ENCODE measurements at regions not wholly inside any gene's neighbourhood (a gene's known extent, or its start where the extent isn't known, plus 50 kb on each side); places are given as distances from the start of the nearest gene placed in this dataset.
A peak's percentile ranks its signal among the peaks of the same experiment; 100 is the strongest.
"Not testable (repeated sequence)": the region's sequence is repeated elsewhere in the genome, so short reads cannot be mapped to it uniquely, and the experiment has no call there.

DNA sequence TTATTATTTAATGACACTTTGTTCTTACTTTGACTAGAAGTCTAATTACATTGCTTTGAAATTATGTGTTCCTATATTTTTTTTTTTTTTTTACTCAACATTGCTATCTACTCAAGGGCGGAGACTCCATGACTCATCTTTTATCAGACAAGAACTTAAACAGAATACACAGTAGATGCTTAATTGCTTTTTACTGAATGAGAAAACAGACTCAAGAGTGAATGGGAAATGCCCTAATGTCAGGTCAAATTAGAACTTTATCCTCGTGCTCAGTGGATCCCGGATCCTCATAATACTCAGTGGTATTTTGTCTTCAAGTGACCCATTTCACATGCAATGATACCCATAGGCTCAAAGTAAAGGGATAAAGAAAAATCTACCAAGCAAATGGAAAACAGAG, 954.5 kb upstream of the IGFBP7 start:
- no peak for DNase-seq (ENCODE audit: low read depth in 2 of 2)

DNA sequence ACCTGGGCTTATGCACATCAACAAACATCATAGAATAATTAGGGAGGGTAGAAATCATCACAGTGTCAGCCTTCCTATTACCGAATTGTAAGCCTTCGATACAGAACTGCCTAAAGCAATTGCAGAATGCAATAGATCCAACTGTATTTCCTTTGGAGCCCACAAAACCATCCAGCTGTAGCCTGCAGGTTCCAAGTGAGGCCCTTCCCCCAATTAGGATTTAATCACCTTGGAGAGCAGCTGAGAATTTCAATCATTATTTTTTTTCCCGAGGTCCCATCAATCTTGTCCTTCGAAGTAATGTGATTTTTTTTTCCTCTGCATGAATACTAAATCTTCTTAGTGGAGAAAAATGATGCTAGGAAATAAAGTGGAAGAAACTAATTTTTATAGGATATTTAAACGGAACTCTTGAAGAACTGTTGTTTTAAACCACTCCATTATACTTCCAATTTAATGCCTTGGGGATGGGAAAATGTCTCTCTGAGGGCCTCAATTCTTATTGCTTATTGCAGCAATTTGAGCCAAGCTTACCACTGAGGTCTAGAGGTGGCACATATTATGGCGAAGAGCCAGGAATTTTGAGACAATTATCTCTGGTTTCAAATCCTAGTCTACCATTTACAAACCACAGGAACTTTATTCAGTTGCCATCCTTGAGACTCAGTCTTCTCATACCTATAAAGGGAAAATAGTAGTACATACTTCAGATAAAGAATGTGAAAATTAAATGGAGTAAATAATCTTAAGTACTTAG, 953.4 kb upstream of the IGFBP7 start:
- no peak for DNase-seq (ENCODE audit: low read depth in 2 of 2)

DNA sequence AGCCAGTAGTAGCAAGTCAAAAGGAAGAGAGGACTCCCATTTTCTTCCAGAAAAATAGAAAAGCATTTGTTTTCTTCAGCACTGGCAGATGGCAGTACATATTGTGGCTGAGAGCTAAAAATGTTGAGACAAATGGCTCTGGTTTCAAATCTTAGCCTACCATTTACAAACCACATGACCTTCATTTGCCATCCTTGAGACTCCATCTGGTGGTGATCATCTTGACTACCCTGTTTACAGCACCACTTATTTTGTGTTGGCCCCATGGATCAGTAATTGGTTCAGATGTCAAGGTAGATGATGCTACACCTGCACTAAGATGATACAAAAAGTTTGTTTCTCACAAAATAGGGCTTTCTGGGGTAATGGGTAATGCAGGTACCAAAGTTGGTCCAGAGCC, 951.8 kb upstream of the IGFBP7 start:
- DNase-seq (ENCODE audit: low read depth in 2 of 2) = no peak

DNA sequence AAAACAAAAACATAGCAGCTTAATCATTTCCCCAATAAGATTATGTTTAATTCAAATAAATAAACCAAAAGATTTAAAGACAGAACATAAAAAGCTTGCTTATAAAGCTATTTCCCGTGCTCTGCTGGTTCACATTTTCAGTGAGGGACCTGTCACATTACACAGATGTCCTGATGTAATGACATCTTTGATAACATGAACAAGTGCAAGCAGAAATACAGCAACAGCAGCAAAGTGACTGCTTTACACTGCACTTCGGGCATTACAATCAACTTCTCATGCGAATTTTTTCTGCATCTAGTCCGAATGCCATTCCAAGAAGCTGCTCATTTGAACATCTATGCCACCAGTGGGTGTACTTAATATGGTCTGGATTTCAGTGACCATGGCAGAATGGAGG, 940.3 kb upstream of the IGFBP7 start:
- DNase-seq (ENCODE audit: low read depth in 2 of 2) = no peak

DNA sequence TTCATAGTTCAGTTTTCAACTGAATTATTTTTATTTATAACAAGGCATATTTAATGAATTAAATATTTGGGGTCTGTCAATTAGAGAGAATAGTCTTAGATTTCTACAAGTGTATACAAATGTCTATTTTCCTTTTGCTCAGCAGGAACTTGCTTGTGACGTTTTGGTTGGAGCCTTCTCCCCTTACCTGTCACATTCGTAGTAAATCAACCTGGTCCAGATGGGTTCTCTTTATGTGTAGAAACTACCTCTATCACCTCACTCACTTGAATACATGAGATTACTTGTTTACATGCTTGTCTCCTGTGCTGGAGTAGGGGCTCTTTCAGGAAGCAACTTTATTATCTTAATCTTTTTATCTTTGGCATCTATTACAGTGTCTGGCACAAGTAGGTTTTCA, 938.3 kb upstream of the IGFBP7 start:
- no peak for DNase-seq (ENCODE audit: low read depth in 2 of 2)

DNA sequence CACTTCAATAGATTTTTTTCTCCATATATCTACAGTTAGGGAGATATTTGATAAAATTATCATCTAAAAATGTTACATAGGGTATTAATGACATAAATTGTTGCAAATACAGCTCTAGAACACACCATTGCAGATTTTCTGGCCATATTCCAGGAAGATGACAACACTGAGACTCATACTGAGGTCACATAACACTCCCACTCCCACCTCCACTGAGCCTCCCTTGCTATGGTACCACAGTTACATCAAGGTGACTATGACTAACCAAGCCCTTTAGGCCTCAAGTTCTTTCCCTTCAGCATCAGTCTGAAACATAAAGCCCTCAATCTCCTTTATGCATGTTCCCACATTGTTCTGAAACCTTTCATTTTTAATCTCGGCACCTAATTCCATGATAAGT, 932.0 kb upstream of the IGFBP7 start:
- DNase-seq (ENCODE audit: low read depth in 2 of 2) = no peak

DNA sequence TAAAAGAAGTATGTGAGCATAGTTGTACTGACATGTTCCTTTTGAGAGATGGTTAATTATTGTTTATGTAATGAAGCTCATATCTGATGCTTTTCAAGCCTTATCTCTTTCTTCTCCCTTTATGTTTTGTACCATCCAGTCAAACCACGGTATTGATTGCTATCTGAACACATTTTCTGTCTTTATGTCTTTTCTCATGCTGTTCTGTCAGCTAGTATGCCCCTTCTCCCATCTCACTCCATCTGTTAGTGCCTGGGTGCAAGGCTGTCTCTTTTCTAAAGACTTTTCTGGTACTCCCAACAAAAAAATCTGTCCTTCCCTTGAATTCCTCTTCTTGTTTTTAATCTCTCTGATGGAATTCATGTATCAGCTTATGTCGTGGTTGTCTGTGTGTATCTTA, 883.8 kb upstream of the IGFBP7 start:
- DNase-seq (ENCODE audit: low read depth in 2 of 2) = no peak

DNA sequence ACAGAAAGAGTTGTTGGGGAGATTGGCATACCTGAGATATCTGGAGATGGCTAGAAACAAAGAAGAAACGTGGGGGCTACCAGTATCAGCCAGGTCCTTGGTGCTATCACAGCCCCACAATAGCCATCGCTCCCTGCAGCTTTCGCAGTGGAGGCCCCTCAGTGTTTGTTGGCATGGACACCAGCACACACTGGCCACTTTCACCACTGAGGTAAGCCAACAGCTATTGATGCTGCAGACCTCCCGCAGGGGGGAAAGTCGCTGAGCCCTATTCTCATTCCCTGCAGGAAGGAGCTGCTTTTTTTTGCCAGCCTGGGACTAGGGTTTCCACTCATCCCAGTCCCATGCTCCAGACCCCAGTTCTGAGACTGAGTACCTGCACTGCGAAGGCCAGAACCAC, 879.2 kb upstream of the IGFBP7 start:
- DNase-seq (ENCODE audit: low read depth in 2 of 2) = no peak

DNA sequence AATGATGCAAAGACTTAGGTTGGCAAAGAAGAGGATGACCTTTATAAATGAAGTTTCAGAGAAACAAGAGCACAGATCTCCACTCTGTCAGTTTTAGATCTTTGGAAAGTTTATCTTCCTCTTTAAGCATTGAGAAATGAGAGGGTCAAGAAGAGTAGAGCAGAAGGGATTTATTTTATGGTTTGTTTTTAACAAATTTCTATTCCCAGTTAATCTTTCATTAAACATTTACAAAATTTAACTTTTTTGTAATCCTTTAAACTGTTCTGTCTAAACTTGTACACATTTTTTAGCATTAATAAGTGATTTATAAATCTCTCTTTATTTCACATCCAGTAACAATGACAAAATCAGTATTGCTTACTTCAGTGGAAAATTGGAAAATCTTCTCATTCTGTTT, 875.0 kb upstream of the IGFBP7 start:
- DNase-seq (ENCODE audit: low read depth in 2 of 2) = no peak

GRCh38 chr4:57981123-57981522, 870.9 kb upstream of the IGFBP7 start:
- no peak for DNase-seq (ENCODE audit: low read depth in 2 of 2)

DNA sequence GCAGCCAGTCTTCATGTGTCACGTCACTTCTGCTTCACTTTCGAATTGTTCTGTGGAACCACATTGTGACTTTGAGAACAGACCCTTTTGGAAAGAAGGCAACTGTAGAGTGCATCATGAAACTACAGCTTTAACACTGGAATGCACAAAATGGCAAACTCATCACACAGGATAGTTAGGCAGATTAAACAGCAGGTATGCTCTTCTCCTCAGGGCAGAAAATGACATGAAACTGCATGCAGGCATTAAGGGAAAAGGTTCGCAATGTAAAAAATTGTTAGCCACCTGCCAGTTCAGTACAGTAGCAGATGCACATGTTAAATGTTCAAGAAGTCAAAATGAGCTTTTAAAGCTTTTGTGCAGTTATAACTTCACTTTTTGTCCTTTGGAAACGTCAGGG, 864.6 kb upstream of the IGFBP7 start:
- no peak for DNase-seq (ENCODE audit: low read depth in 2 of 2)

- DNase-seq (ENCODE audit: low read depth in 2 of 2) = no peak
Observed at GRCh38 chr4:57973819-57974218, 863.6 kb upstream of the IGFBP7 start.

- DNase-seq (ENCODE audit: low read depth in 2 of 2) = no peak
Observed at GRCh38 chr4:57971261-57971660, 861.1 kb upstream of the IGFBP7 start.

DNA sequence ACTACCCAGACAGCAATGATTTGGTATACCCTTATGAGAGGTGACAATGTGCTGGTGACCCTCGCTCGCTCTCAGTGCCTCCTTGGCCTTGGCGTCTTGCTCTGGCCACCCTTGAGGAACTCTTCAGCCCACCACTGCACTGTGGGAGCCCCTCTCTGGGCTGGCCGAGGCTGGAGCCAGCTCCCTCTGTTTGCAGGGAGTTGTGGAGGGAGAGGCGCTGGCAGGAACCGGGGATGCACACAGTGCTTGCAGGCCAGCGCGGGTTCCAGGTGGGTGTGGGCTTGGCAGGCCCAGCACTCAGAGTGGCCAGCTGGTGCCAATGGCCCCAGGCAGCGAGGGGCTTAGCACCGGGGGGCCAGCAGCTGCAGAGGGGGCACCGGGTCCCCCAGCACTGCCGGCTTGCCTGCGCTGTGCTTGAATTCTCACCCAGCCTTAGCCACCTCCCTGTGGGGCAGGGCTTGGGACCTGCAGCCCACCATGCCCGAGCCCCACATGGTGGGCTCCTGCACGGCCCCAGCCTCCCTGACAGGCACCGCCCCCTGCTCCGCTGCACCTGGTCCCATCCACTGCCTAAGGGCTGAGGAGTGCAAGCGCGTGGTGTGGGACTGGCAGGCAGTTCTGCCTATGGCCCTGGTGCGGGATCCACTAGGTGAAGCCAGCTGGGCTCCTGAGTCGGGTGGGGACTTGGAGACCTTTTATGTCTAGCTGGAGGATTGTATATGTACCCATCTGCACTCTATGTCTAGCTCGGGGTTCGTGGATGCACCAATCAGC, 857.0 kb upstream of the IGFBP7 start:
- DNase-seq (ENCODE audit: low read depth in 2 of 2) = no peak

- DNase-seq (ENCODE audit: low read depth in 2 of 2) = not testable (repeated sequence)
Observed at GRCh38 chr4:57965431-57965830, 855.2 kb upstream of the IGFBP7 start.

- no peak for DNase-seq (ENCODE audit: low read depth in 2 of 2)
Observed at GRCh38 chr4:57945298-57945697, 835.1 kb upstream of the IGFBP7 start.

DNA sequence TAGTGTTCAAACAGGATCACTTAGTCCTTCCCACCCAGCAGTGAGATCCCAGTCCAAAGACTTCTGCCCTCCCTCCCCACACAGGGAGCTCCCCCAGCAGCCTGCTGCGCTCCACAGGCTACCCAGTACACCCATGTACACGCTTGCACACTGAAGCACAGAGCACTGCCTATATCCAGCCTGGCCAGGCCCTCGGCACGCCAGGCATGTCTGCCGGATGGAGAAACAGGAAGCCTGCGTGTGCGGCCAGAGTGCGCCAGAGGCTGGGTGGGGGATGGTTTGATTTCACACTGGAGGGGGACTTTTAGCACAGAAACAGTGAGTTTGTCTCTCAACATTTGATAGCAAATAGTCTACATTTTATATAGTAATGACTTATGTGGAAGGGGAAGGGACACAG, 833.5 kb upstream of the IGFBP7 start:
- DNase-seq (ENCODE audit: low read depth in 2 of 2) = peak in 1 of 2 donors; percentile 69

- DNase-seq (ENCODE audit: low read depth in 2 of 2) = not testable (repeated sequence)
Observed at GRCh38 chr4:57937326-57937725, 827.1 kb upstream of the IGFBP7 start.

DNA sequence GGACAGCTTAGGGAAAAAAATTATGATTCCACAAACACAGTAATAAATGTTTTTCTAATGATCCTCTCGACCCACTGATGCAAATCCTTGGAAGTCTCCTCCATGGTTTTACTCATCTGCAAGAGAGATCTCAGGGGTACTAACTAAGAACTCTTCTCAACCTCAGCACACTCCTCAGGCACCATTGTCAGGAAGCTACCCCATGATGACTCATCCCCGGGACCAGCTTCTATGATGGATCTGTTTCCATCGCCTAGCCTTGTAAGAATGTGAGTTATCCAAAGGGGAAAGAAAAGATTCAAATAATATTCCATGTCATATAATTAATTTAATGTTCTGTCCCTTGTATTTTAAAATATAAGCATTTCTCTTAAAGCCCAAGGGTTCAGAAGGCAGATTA, 816.1 kb upstream of the IGFBP7 start:
- DNase-seq (ENCODE audit: low read depth in 2 of 2) = no peak

DNA sequence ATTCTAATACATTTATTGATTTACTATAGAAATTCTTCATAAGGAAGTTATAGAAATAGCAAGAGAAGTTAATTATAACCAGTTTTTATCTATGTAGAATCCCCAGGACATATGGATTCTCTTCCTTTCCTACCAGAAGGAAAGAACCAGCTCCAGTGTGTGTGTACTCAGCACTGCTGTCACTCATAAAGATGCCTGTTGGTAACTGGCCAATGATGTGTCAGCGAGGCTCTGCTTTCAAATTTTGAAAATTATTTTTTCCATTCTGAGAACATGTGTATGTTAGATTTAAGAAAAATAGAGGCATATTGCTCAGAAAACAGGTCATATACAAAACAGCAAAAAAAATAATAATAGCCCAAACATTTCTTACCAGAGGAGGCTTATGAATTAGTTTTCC, 814.8 kb upstream of the IGFBP7 start:
- no peak for DNase-seq (ENCODE audit: low read depth in 2 of 2)

GRCh38 chr4:57916479-57916878, 806.3 kb upstream of the IGFBP7 start:
- DNase-seq (ENCODE audit: low read depth in 2 of 2) = no peak

GRCh38 chr4:57911203-57911602, 801.0 kb upstream of the IGFBP7 start:
- no peak for DNase-seq (ENCODE audit: low read depth in 2 of 2)

GRCh38 chr4:57910151-57910550, 800.0 kb upstream of the IGFBP7 start:
- DNase-seq (ENCODE audit: low read depth in 2 of 2) = no peak

Measured in dermis microvascular lymphatic vessel endothelial cell (primary cell).